ENCODE measurements at regions not wholly inside any gene's neighbourhood (a gene's known extent, or its start where the extent isn't known, plus 50 kb on each side); places are given as distances from the start of the nearest gene placed in this dataset.

DNA sequence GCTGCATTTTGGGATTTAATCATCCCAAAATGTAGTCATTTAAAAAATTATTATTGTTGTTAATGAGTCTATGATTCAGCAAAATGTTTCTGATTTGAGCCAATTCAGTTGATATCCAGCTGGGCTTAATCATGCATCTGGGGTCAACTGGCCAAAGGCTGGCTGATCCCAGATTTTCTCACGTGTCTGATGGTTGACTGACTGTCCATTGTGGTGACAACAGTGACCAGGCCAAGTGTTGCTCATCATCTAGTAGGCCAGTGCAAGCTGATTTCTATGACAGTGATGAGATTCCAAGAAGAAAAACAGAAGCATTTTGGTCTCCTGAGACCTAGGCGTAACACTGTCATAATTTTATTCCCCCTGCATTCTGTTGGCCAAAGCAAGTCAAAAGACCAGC, 80.1 kb upstream of the ZC3H11B start:
- FAIRE-seq, result no peak
- TF ChIP-seq POLR2AphosphoS5 (IDR thresholded peaks at IDR 0.05; ENCODE audit: low read depth, low read length), result no peak
- no peak for DNase-seq (ENCODE audit: insufficient read length, low spot score)

DNA sequence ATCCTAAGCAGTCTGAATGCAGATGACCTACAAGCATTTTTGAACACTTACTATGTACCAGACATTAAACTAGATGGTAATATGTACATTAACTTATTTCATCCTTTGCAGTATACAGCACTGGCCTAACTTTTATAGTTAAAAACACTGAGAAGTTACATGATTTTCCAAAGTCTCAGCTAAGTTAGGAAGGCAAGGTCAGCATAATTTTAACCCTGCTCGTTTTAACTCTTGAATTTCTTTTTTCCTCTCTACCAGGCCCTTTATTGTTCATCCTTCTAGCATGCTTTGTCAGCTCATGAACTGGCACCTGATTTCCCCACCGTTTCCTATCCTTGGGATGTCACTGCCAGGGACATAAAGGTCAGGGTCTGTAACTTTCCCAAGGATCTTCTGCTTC, 76.9 kb upstream of the ZC3H11B start:
- no peak for DNase-seq (ENCODE audit: insufficient read length, low spot score)
- TF ChIP-seq SPI1 (IDR thresholded peaks at IDR 0.05; ENCODE audit: low read depth, low read length) (no peak), TAF1 (IDR thresholded peaks at IDR 0.05; ENCODE audit: low read depth, low read length) (no peak), POLR2AphosphoS5 (IDR thresholded peaks at IDR 0.05; ENCODE audit: low read depth, low read length) (no peak), POLR2A (IDR thresholded peaks at IDR 0.05; ENCODE audit: low read depth, low read length) (no peak), PAX5 (IDR thresholded peaks at IDR 0.05; ENCODE audit: insufficient read depth, low read length, severe bottlenecking) (no peak), POU2F2 (IDR thresholded peaks at IDR 0.05; ENCODE audit: low read depth, low read length) (no peak)
- no peak for FAIRE-seq

DNA sequence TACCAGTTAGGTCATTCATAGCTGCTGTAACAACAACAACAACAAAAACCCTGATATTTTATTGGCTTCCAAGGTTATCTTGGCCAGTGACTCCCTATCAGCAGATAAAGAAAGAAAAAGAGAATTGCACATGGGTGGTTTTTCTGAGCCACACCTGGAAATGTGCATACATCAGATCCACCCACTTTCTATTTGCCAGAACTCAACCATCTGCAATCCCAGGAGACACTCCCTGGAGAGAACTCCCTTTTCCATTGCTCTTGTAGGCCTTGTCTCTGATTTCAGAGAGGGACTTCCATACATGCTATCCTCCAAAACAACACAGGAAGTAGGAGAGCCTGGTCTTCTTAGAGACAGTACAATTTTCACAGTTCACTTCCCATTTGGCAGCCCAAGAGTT, 74.9 kb upstream of the ZC3H11B start:
- TF ChIP-seq POLR2AphosphoS5 (IDR thresholded peaks at IDR 0.05; ENCODE audit: low read depth, low read length) (no peak), TAF1 (IDR thresholded peaks at IDR 0.05; ENCODE audit: low read depth, low read length) (no peak), POLR2A (IDR thresholded peaks at IDR 0.05; ENCODE audit: low read depth, low read length) (no peak), PAX5 (IDR thresholded peaks at IDR 0.05; ENCODE audit: insufficient read depth, low read length, severe bottlenecking) (no peak), SPI1 (IDR thresholded peaks at IDR 0.05; ENCODE audit: low read depth, low read length) (no peak), POU2F2 (IDR thresholded peaks at IDR 0.05; ENCODE audit: low read depth, low read length) (no peak)
- no peak for FAIRE-seq
- DNase-seq (ENCODE audit: insufficient read length, low spot score), result no peak

DNA sequence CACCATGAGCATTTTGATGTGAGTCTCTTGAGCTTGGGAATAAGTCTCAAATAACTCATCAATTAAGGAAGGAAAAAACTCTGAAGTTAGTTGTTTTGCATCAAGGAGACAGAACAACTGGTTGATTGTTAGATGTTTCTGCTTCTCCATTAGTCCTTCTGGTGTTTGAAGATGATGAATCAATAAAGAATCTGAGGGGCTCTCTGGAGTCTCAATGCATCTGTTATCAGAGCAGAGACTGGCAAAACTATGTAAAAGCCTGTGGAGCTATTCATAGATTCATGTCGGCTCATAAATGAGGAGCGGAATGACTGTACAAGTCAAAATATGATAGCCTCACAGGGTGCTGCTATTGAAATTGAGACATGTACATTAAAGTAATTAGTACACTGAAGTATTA, 73.3 kb upstream of the ZC3H11B start:
- FAIRE-seq (no peak), DNase-seq (ENCODE audit: insufficient read length, low spot score) (no peak)
- TF ChIP-seq POLR2A (IDR thresholded peaks at IDR 0.05; ENCODE audit: low read depth, low read length) (no peak), TAF1 (IDR thresholded peaks at IDR 0.05; ENCODE audit: low read depth, low read length) (no peak), POLR2AphosphoS5 (IDR thresholded peaks at IDR 0.05; ENCODE audit: low read depth, low read length) (no peak), SPI1 (IDR thresholded peaks at IDR 0.05; ENCODE audit: low read depth, low read length) (no peak), PAX5 (IDR thresholded peaks at IDR 0.05; ENCODE audit: insufficient read depth, low read length, severe bottlenecking) (no peak), POU2F2 (IDR thresholded peaks at IDR 0.05; ENCODE audit: low read depth, low read length) (no peak)

DNA sequence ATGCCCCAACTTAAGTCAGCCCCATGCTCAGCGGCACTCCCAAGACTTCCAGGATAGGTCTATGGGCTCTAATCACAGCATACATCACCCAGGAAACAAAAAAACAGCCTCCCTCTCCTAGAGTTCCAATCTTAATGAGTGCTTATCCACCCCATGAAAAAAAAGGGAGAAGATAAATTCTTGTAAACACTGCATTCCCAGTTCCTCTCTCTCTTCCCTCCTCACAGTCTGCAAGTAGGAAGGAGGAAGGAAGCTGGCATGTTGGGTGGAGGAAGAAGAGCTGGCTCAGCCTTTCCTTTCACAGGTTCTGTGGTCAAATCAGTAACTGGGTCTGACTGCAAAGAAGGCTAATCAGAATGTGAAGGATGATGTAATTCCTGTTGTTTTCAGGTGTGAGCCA, 69.9 kb upstream of the ZC3H11B start:
- TF ChIP-seq TAF1 (IDR thresholded peaks at IDR 0.05; ENCODE audit: low read depth, low read length), result no peak
- no peak for TF ChIP-seq POLR2A (IDR thresholded peaks at IDR 0.05; ENCODE audit: low read depth, low read length)
- TF ChIP-seq PAX5 (IDR thresholded peaks at IDR 0.05; ENCODE audit: insufficient read depth, low read length, severe bottlenecking), result no peak
- TF ChIP-seq POLR2AphosphoS5 (IDR thresholded peaks at IDR 0.05; ENCODE audit: low read depth, low read length), result no peak
- TF ChIP-seq SPI1 (IDR thresholded peaks at IDR 0.05; ENCODE audit: low read depth, low read length), result no peak
- DNase-seq (ENCODE audit: insufficient read length, low spot score) (no peak), FAIRE-seq (no peak)

DNA sequence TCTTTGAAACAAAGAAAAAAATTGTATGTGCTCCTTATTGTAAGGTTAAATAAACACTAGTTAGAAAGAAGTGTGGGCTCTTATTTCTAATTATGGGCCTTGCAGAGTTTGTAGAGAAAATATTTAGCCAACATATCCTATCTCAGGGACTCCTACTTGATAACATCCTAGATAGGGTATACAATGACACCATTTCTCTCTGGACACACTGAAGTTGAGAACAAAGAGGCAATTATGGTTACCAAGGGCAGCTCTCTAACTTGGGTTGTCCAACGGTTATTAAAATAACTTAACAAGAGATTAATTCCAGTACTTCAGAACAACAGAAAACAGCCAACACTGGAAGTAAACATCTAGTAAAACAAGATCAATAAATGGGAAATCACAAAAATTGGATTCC, 69.0 kb upstream of the ZC3H11B start:
- DNase-seq (ENCODE audit: insufficient read length, low spot score) (no peak), FAIRE-seq (no peak)
- TF ChIP-seq TAF1 (IDR thresholded peaks at IDR 0.05; ENCODE audit: low read depth, low read length) (no peak), PAX5 (IDR thresholded peaks at IDR 0.05; ENCODE audit: insufficient read depth, low read length, severe bottlenecking) (no peak), SPI1 (IDR thresholded peaks at IDR 0.05; ENCODE audit: low read depth, low read length) (no peak), POU2F2 (IDR thresholded peaks at IDR 0.05; ENCODE audit: low read depth, low read length) (no peak)

DNA sequence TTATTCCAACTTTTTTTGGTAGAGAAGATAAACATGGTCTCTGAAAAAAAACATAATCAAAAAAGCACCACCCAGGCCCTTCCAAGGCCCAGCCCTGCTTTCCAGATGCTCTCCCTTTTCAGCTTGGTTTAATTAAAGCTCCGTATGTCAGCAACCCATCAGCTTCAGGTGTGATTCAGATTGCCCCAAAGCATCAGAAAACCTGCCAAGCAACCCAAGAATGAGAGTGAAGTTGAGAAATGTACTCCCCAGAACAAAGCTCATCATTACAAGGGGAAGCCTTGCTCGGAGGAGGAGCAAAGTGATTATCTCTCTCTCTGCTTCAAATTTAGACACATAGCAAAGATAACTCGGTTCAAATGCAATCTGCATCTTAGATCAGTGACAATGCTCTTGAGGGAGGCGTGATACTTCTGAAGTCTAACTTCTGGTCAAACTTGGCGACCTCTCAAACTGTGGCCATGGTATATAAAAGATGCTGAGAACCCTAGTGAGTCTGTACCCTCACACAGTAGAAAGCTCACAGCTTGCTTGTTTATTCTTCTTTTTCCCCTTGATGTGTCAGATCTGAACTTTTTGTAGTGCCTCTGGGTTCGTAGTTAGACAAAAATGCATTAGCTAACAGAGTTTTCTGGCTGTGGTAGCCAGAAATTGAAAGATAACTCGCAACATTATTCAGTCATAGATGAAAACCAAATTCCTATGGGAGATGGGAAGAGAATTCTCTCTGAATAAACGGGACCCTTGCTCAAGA, 63.3 kb upstream of the ZC3H11B start:
- FAIRE-seq (no peak), DNase-seq (ENCODE audit: insufficient read length, low spot score) (no peak)
- TF ChIP-seq TAF1 (IDR thresholded peaks at IDR 0.05; ENCODE audit: low read depth, low read length) (no peak), POU2F2 (IDR thresholded peaks at IDR 0.05; ENCODE audit: low read depth, low read length) (no peak), SPI1 (IDR thresholded peaks at IDR 0.05; ENCODE audit: low read depth, low read length) (no peak), POLR2AphosphoS5 (IDR thresholded peaks at IDR 0.05; ENCODE audit: low read depth, low read length) (no peak), PAX5 (IDR thresholded peaks at IDR 0.05; ENCODE audit: insufficient read depth, low read length, severe bottlenecking) (no peak), POLR2A (IDR thresholded peaks at IDR 0.05; ENCODE audit: low read depth, low read length) (no peak)

DNA sequence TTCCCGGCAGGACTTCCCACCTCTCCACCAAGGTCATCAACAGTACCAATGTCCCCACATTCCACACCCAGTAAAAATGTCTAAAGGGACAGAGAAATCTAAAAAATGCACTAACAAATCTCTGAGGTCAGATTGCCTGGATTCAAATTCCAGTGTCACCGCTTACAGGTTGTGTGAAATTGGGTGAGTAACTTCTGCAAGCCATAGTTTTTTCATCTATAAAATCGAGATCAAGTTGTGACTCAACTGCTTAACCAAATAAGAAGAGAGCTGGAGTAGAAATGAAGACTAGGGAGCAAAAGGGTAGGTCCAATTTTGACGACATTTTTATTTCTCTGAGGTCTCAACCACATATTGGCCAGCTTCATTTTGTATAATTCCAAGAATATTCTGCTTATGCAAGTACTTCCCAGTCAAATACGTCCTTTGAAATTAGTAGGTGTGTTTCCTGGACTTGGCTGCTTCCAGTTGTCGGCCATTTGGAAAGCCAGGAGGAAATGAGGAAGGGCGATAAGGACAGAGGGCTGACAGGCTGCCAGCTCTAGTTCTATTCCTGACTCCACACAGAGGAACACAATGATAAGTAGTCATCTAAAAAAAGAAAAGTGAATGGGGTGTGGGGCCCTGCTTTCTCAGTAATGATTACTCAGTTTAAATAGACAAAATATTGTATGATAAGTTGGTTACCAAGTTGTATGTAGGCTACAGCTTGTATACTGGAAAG, 57.7 kb upstream of the ZC3H11B start:
- FAIRE-seq (no peak), DNase-seq (ENCODE audit: insufficient read length, low spot score) (no peak)
- TF ChIP-seq TAF1 (IDR thresholded peaks at IDR 0.05; ENCODE audit: low read depth, low read length) (no peak), SPI1 (IDR thresholded peaks at IDR 0.05; ENCODE audit: low read depth, low read length) (no peak), POLR2A (IDR thresholded peaks at IDR 0.05; ENCODE audit: low read depth, low read length) (no peak), PAX5 (IDR thresholded peaks at IDR 0.05; ENCODE audit: insufficient read depth, low read length, severe bottlenecking) (no peak)

DNA sequence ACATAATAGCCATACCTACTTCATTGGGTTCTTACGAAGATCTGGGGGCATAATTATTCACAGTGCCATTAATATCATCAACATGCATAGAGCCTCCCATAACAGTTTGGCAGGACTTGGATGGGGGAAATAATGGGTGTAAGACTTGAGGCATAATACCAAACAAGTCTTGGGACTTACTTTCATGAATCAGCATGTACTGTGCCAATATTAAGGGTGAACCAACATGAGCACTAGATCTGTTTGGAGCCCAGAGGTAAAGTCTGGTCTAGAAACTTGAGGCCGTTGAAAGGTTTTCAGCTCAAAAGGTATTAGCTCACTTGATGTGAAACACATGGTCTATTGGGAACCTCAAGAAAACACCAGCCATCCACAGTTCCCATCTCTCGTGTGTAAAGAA, 56.7 kb upstream of the ZC3H11B start:
- FAIRE-seq (no peak), DNase-seq (ENCODE audit: insufficient read length, low spot score) (no peak)
- TF ChIP-seq PAX5 (IDR thresholded peaks at IDR 0.05; ENCODE audit: insufficient read depth, low read length, severe bottlenecking) (no peak), SPI1 (IDR thresholded peaks at IDR 0.05; ENCODE audit: low read depth, low read length) (no peak), POU2F2 (IDR thresholded peaks at IDR 0.05; ENCODE audit: low read depth, low read length) (no peak), POLR2AphosphoS5 (IDR thresholded peaks at IDR 0.05; ENCODE audit: low read depth, low read length) (no peak), TAF1 (IDR thresholded peaks at IDR 0.05; ENCODE audit: low read depth, low read length) (no peak), POLR2A (IDR thresholded peaks at IDR 0.05; ENCODE audit: low read depth, low read length) (no peak)

DNA sequence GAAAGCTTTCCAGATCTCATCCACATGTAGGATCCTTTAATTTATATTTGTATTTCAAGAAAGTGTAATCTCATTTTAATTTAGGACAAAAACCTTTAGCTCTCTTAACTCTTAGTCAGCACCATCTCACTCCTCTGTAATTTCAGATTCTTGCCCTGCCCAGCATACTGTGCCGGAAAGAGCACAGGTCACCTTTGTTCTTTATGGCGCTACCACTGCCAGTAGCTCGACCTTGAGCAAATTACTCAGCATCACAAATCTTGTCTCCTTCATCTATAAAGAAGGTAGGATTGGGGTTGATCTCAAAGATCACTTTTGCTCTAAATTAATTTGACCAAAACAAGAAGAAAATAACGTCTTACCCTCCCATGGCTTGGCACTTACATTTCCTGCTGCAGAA, 56.1 kb upstream of the ZC3H11B start:
- TF ChIP-seq POU2F2 (IDR thresholded peaks at IDR 0.05; ENCODE audit: low read depth, low read length), result no peak
- no peak for TF ChIP-seq SPI1 (IDR thresholded peaks at IDR 0.05; ENCODE audit: low read depth, low read length)
- TF ChIP-seq PAX5 (IDR thresholded peaks at IDR 0.05; ENCODE audit: insufficient read depth, low read length, severe bottlenecking), result no peak
- no peak for TF ChIP-seq POLR2A (IDR thresholded peaks at IDR 0.05; ENCODE audit: low read depth, low read length)
- no peak for TF ChIP-seq TAF1 (IDR thresholded peaks at IDR 0.05; ENCODE audit: low read depth, low read length)
- no peak for TF ChIP-seq POLR2AphosphoS5 (IDR thresholded peaks at IDR 0.05; ENCODE audit: low read depth, low read length)
- no peak for DNase-seq (ENCODE audit: insufficient read length, low spot score)
- no peak for FAIRE-seq
